ENCODE measurements at regions not wholly inside any gene's neighbourhood (a gene's known extent, or its start where the extent isn't known, plus 50 kb on each side); places are given as distances from the start of the nearest gene placed in this dataset.

DNA sequence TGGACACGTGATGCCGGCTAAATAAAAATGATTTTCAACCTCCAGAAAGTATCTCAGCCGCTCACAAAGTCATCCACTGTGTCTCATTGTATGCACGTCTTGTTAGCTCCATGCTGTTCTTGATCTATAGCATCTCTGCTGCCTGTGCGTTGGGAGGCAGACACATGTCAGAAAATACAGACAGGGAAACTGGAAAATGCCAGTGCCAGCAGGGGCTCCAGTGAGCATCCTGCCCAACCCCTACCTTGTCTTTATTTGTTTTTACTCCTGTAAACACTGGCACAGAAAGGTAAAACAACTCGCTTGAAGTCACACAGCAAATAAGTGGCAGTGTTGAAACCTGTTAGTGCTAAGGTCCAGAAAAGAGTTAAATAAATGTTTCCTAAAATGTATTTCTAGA lies 208.1 kb upstream of the ASIC2 start:
- Histone ChIP-seq H3K27ac (no peak overlapping the region), H3K36me3 (no peaks in the 10 kb centered on the region), H3K4me1 (no peaks in the 10 kb centered on the region), H3K4me3 (no peak overlapping the region), H3K27me3 (no peaks in the 10 kb centered on the region), H3K9me3 (no peaks in the 10 kb centered on the region)
- WGBS, 2 donors, result 70 to 73% methylated on average over 6 of the region's 6 CpGs
- TF ChIP-seq, protein P1, sequence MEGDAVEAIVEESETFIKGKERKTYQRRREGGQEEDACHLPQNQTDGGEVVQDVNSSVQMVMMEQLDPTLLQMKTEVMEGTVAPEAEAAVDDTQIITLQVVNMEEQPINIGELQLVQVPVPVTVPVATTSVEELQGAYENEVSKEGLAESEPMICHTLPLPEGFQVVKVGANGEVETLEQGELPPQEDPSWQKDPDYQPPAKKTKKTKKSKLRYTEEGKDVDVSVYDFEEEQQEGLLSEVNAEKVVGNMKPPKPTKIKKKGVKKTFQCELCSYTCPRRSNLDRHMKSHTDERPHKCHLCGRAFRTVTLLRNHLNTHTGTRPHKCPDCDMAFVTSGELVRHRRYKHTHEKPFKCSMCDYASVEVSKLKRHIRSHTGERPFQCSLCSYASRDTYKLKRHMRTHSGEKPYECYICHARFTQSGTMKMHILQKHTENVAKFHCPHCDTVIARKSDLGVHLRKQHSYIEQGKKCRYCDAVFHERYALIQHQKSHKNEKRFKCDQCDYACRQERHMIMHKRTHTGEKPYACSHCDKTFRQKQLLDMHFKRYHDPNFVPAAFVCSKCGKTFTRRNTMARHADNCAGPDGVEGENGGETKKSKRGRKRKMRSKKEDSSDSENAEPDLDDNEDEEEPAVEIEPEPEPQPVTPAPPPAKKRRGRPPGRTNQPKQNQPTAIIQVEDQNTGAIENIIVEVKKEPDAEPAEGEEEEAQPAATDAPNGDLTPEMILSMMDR (IDR thresholded peaks at IDR 0.05), result no peak
- DNase-seq (ENCODE audit: low spot score in 2 of 2), result no peak

DNA sequence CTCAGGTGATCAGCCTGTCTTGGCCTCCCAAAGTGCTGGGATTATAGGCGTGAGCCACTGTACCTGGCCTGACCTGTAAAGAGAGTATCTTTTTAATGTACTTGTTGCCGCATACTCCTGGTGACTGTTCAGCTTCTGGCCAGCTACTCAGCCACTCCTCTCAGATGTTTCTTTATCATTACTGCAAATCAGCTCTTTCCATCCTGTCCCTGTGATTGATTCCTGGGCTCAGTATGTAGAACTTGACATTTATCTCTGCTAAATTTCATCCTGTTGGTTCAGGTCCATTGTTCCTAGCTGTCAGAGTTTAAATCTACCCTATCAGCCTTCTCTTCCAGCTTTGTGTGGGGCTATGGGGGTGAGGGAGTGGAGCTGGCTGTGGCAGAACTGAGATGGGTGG lies 211.5 kb upstream of the ASIC2 start:
- TF ChIP-seq POLR2A (IDR thresholded peaks at IDR 0.05) (no peak), EP300 (IDR thresholded peaks at IDR 0.05) (no peak)
- TF ChIP-seq, protein P1 (IDR thresholded peaks at IDR 0.05), result no peak
- WGBS, 2 donors, result 78 to 87% methylated on average over 2 of the region's 2 CpGs
- no peaks in the 10 kb centered on the region for H3K27me3 ChIP-seq
- H3K27ac ChIP-seq, result no peak overlapping the region
- H3K9me3 ChIP-seq, result no peaks in the 10 kb centered on the region
- no peaks in the 10 kb centered on the region for H3K4me1 ChIP-seq
- H3K4me3 ChIP-seq, result no peak overlapping the region
- no peak for DNase-seq (ENCODE audit: low spot score in 2 of 2)
- no peaks in the 10 kb centered on the region for H3K36me3 ChIP-seq

DNA sequence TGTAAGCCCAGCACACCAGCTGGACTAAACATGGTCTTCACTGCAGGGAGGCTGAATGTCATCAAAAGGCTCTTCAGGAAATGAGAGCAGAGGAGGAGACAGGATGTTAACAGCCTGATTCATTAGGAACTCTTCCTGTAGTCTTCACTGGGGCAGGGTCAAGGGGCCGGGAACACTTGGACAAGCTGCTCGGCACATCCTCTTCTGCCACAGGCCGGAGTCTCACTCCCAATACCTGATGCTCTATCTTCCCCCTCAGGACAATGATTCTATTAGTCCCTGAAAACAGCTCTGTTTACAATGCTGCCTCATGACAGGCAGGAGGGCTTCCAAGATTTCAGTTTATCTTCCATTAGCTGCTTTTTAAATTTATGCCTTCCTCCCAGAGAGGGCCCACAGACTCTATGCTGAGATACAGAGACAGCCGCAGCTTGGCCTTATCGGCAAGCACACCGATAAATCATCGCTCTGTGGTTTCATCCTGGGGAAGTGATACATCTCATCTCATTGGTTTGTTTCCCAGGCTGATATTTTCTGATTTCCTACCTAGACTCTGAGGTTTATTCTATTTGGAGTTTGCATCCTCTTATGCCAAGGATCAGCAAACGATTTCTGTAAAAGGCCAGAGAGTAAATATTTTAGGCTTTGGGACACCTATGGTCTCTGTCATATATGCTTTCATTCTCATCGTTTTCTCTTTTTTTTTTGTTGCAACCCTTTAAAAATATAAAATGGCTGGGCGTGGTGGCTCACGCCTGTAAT lies 214.0 kb upstream of the ASIC2 start:
- Histone ChIP-seq H3K27me3 (no peaks in the 10 kb centered on the region), H3K4me3 (no peak overlapping the region), H3K27ac (no peak overlapping the region), H3K9me3 (no peaks in the 10 kb centered on the region), H3K36me3 (no peaks in the 10 kb centered on the region), H3K4me1 (no peaks in the 10 kb centered on the region)
- no peak for TF ChIP-seq EP300 (IDR thresholded peaks at IDR 0.05)
- TF ChIP-seq, protein P1 (IDR thresholded peaks at IDR 0.05), result no peak
- no peak for TF ChIP-seq POLR2A (IDR thresholded peaks at IDR 0.05)
- no peak for DNase-seq (ENCODE audit: low spot score in 2 of 2)
- 61 to 64% methylated on average over 11 of the region's 11 CpGs for WGBS, 2 donors

DNA sequence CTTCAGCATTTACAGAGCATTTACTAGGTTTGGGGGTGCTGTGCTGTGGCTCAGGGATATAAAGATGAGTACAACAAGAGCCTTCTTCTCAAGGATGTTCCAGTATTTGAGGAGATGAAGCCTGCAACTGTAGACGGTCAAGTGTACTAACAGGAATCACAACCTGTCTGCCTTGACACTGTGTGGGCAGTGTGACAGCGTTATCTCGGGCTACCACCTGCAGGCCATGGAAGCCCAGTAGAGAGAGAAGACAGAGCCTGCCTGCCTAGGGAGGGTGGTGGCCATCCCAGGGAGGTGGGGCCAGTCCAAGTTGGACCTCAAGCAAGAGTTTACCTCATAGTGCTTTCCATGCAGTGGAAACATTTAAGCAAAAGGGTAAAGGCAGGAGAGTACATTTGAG lies 215.1 kb upstream of the ASIC2 start:
- peaks cover 0 to 3% (median 0%) of the 10 kb centered on the region in 4 donors for H3K9me3 ChIP-seq
- H3K27ac ChIP-seq, result no peak overlapping the region
- WGBS, 2 donors, result 91 to 92% methylated on average over 3 of the region's 3 CpGs
- no peaks in the 10 kb centered on the region for H3K4me1 ChIP-seq
- no peak for TF ChIP-seq POLR2A (IDR thresholded peaks at IDR 0.05)
- TF ChIP-seq, protein P1 (IDR thresholded peaks at IDR 0.05), result no peak
- no peak for TF ChIP-seq EP300 (IDR thresholded peaks at IDR 0.05)
- H3K36me3 ChIP-seq, result no peaks in the 10 kb centered on the region
- no peak for DNase-seq (ENCODE audit: low spot score in 2 of 2)
- no peak overlapping the region for H3K4me3 ChIP-seq
- no peaks in the 10 kb centered on the region for H3K27me3 ChIP-seq

DNA sequence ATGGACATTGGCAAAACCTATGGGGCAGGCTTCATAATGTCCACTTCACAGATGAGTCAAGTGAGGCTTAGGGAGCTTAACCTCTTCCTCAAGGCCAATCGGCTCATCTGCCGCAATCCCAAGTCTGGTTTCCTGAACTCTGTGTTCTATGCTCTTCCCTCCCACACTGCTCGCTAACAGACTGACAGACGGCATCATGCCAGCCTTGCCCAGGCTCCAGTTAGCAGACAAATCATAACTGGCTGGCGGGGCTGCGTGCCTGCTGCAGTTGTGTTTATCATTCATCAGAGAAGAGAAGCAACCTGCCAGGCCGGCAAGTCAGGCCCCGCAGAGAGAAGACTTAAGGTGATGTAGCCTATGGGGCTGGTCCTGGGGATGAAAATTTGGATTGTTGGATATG lies 216.2 kb upstream of the ASIC2 start:
- Histone ChIP-seq H3K27me3 (no peaks in the 10 kb centered on the region), H3K9me3 (peaks cover 0 to 14% (median 0%) of the 10 kb centered on the region in 4 donors), H3K4me1 (no peaks in the 10 kb centered on the region), H3K36me3 (no peaks in the 10 kb centered on the region), H3K27ac (no peak overlapping the region), H3K4me3 (no peak overlapping the region)
- WGBS, 2 donors, result 73 to 80% methylated on average over 8 of the region's 8 CpGs
- no peak for TF ChIP-seq EP300 (IDR thresholded peaks at IDR 0.05)
- TF ChIP-seq POLR2A (IDR thresholded peaks at IDR 0.05), result no peak
- TF ChIP-seq, protein P1 (IDR thresholded peaks at IDR 0.05), result no peak
- no peak for DNase-seq (ENCODE audit: low spot score in 2 of 2)
